ENCODE measurements at regions not wholly inside any gene's neighbourhood (a gene's known extent, or its start where the extent isn't known, plus 50 kb on each side); places are given as distances from the start of the nearest gene placed in this dataset.

DNA sequence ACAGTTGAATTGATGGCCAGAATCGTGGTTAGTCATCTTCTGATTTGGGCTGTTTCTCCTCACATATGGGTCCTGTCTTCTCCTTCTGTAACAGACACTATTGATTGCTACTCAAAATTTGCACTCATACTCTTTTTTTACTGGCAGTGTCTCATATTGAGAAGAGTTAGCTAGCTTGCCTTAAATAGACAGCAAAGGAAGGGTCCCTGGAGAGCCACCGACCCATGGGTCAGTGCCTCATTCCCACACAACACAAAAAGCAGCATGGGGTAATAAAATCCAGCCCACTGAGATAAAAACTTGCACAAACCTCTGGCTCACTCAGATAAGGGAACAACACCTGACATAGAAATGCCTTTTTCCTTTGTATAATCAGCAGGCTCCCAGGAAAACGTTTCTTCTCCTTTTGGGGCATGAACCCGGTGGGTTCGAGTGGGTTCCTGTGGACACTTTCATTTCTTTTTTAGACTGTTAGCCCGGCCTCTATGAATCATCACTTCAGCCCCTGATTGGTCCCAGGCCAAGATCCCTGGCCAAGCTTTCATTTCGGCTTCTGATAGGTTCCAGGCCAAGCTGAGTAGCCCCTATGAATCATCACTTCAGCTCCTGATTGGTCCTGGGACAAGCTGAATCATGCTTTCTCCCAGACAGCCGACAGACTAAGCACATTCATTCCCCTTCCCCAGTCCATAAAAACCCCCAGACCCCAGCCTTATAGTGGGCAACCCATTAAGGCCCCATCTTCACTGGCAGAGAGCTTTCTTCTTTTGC is 408.1 kb downstream of the DCAF12L2 start:
- intact Hi-C loops (cut with DNase I), result no loop called here
- H3K4me1 ChIP-seq (ENCODE audit: insufficient read depth), result no peaks in the 10 kb centered on the region
- DNase-seq, result no peak
- TF ChIP-seq POLR2A (IDR thresholded peaks at IDR 0.05) (no peak), EP300 (IDR thresholded peaks at IDR 0.05) (no peak)
- TF ChIP-seq, protein P1, sequence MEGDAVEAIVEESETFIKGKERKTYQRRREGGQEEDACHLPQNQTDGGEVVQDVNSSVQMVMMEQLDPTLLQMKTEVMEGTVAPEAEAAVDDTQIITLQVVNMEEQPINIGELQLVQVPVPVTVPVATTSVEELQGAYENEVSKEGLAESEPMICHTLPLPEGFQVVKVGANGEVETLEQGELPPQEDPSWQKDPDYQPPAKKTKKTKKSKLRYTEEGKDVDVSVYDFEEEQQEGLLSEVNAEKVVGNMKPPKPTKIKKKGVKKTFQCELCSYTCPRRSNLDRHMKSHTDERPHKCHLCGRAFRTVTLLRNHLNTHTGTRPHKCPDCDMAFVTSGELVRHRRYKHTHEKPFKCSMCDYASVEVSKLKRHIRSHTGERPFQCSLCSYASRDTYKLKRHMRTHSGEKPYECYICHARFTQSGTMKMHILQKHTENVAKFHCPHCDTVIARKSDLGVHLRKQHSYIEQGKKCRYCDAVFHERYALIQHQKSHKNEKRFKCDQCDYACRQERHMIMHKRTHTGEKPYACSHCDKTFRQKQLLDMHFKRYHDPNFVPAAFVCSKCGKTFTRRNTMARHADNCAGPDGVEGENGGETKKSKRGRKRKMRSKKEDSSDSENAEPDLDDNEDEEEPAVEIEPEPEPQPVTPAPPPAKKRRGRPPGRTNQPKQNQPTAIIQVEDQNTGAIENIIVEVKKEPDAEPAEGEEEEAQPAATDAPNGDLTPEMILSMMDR (IDR thresholded peaks at IDR 0.05), result no peak
- no peak overlapping the region for H3K4me3 ChIP-seq
- H3K9me3 ChIP-seq, result no peaks in the 10 kb centered on the region
- no peak overlapping the region for H3K27ac ChIP-seq
- WGBS, 3 donors, result 58 to 65% (median 62%) methylated on average over 8 of the region's 8 CpGs
- no peaks in the 10 kb centered on the region for H3K27me3 ChIP-seq
- H3K36me3 ChIP-seq, result no peaks in the 10 kb centered on the region

DNA sequence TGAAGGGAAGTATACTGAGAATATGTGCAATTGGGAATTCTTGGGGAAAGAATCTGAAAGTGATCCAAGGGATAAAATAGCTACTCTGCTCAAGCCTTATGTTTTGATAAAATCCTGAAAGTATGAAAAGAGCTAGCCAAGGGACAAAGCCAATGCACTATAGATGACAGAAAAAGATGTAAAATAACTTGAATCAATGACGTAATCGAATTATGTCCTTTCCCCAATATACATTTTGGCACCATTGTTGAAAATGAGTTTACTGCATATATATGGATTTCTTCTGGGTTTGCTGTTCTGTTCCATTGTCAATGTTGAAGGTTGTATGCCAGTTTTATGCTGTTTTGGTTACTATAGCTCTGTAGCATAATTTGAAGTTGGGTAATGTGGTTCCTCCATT is 407.3 kb downstream of the DCAF12L2 start:
- TF ChIP-seq, protein P1 (IDR thresholded peaks at IDR 0.05), result no peak
- WGBS, 3 donors, result 81 to 89% (median 89%) methylated on average over 2 of the region's 2 CpGs
- Histone ChIP-seq H3K27me3 (no peaks in the 10 kb centered on the region), H3K4me1 (ENCODE audit: insufficient read depth) (no peaks in the 10 kb centered on the region), H3K36me3 (no peaks in the 10 kb centered on the region), H3K27ac (no peak overlapping the region), H3K9me3 (no peaks in the 10 kb centered on the region), H3K4me3 (no peak overlapping the region)
- DNase-seq, result no peak
- intact Hi-C loops (cut with DNase I), result no loop called here

DNA sequence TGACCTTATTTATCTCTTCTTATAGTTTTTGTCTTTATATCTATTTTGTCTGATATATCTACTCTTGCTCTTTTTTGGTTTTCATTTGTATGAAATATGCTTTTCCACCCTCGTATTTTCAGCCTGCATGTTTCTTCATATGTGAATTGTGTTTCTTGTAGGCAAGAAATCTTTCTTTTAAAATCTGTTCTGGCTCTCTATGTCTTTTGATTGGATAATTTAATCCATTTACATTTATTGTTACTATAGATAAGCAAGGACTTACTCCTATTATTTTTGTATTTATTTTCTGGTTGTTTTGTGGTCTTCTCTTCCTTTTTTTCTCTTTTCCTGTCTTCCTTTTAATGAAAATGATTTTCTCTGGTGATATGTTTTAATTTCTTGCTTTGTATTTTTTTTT is 403.1 kb downstream of the DCAF12L2 start:
- no peak overlapping the region for H3K27ac ChIP-seq
- no peak overlapping the region for H3K4me3 ChIP-seq
- 19 to 46% (median 28%) methylated on average over 1 of the region's 1 CpG for WGBS, 3 donors
- no peak for TF ChIP-seq POLR2A (IDR thresholded peaks at IDR 0.05)
- TF ChIP-seq EP300 (IDR thresholded peaks at IDR 0.05), result no peak
- TF ChIP-seq, protein P1 (IDR thresholded peaks at IDR 0.05), result no peak
- no peaks in the 10 kb centered on the region for H3K9me3 ChIP-seq
- H3K27me3 ChIP-seq, result no peaks in the 10 kb centered on the region
- no peak for DNase-seq
- intact Hi-C loops (cut with DNase I), result no loop called here
- H3K4me1 ChIP-seq (ENCODE audit: insufficient read depth), result no peaks in the 10 kb centered on the region
- no peaks in the 10 kb centered on the region for H3K36me3 ChIP-seq

DNA sequence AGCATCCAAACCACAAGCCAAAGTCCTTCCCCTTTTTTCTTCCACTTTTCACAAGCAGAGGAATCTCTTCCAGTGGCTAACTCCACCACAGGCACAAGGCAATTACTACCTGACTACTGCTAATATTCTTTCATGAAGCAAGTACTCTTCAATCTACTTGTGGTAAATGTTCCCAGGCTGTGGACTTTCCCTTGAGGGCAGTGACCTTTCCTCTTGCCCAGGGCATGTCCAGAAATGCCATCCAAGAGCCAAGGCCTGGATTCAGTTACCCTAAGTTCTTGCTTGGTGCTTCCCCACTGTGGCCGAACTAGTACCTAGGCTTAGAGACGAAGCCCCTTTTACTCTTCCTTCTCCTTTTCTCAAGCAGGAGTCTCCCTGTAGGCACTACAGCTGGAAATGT is 400.7 kb downstream of the DCAF12L2 start:
- intact Hi-C loops (cut with DNase I), result no loop called here
- DNase-seq, result no peak
- no peaks in the 10 kb centered on the region for H3K36me3 ChIP-seq

More for the DNA sequence above, 400.7 kb downstream of the DCAF12L2 start:
- TF ChIP-seq, protein P1 (IDR thresholded peaks at IDR 0.05), result no peak
- TF ChIP-seq POLR2A (IDR thresholded peaks at IDR 0.05) (no peak), EP300 (IDR thresholded peaks at IDR 0.05) (no peak)
- Histone ChIP-seq H3K27ac (no peak overlapping the region), H3K27me3 (no peaks in the 10 kb centered on the region), H3K4me1 (ENCODE audit: insufficient read depth) (no peaks in the 10 kb centered on the region), H3K9me3 (no peaks in the 10 kb centered on the region), H3K4me3 (no peak overlapping the region)
- WGBS, 3 donors, result 81 to 83% (median 81%) methylated on average over 2 of the region's 2 CpGs

Data from ovary (tissue), 7 donors.